ENCODE measurements at regions not wholly inside any gene's neighbourhood (a gene's known extent, or its start where the extent isn't known, plus 50 kb on each side); places are given as distances from the start of the nearest gene placed in this dataset.

- no peak for TF ChIP-seq POLR2AphosphoS5 (IDR thresholded peaks at IDR 0.05)
- no peak for TF ChIP-seq EP300 (IDR thresholded peaks at IDR 0.05)
- TF ChIP-seq CTCF (IDR thresholded peaks at IDR 0.05) = no peak
- no peak for TF ChIP-seq POLR2A (IDR thresholded peaks at IDR 0.05)
- H3K27me3 ChIP-seq = peaks cover 8% of the 10 kb centered on the region
- H3K4me3 ChIP-seq = no peak overlapping the region
- no peaks in the 10 kb centered on the region for H3K36me3 ChIP-seq
- H3K4me1 ChIP-seq = no peaks in the 10 kb centered on the region
- no peak overlapping the region for H3K27ac ChIP-seq
- ATAC-seq = no peak
- no peaks in the 10 kb centered on the region for H3K9me3 ChIP-seq
- WGBS, 2 donors (ENCODE audit: low coverage in 1 of 2) = 29 to 38% methylated on average over 6 to 7 of the region's 7 CpGs
Measured at GRCh38 chr18:67951137-67951536, 434.6 kb upstream of the DSEL start.

- 43 to 61% methylated on average over 3 of the region's 3 CpGs for WGBS, 2 donors (ENCODE audit: low coverage in 1 of 2)
- H3K36me3 ChIP-seq = no peaks in the 10 kb centered on the region
- no peaks in the 10 kb centered on the region for H3K9me3 ChIP-seq
- H3K4me1 ChIP-seq = no peaks in the 10 kb centered on the region
- no peaks in the 10 kb centered on the region for H3K27me3 ChIP-seq
- no peak overlapping the region for H3K27ac ChIP-seq
- no peak overlapping the region for H3K4me3 ChIP-seq
- ATAC-seq = no peak
- TF ChIP-seq EP300 (IDR thresholded peaks at IDR 0.05) (no peak), POLR2AphosphoS5 (IDR thresholded peaks at IDR 0.05) (no peak), POLR2A (IDR thresholded peaks at IDR 0.05) (no peak), CTCF (IDR thresholded peaks at IDR 0.05) (no peak)
Measured at GRCh38 chr18:67938660-67939059, 422.1 kb upstream of the DSEL start.

DNA sequence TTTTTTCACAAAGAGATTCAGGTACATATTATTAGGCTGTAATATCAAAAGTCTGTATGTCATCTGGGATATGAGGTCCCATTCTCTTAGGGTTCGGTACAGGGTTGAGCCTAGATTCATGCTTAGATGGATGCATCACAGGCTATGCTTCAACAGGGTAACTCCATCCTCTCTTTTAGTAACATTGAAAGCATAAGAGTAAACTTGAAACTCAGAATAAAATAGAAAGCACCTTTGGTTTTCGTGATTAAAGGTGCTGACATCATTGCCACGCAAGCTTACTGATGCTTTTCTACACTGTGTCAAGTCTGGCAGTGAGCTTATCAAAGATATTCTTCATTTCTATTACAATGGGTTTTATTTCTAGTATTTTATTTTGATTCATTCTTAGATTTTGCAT is 419.1 kb upstream of the DSEL start:
- H3K9me3 ChIP-seq = no peaks in the 10 kb centered on the region
- H3K36me3 ChIP-seq = no peaks in the 10 kb centered on the region
- no peak for TF ChIP-seq CTCF (IDR thresholded peaks at IDR 0.05)
- TF ChIP-seq EP300 (IDR thresholded peaks at IDR 0.05) = no peak
- TF ChIP-seq POLR2AphosphoS5 (IDR thresholded peaks at IDR 0.05) = no peak
- H3K27me3 ChIP-seq = no peaks in the 10 kb centered on the region
- no peak overlapping the region for H3K4me3 ChIP-seq
- no peaks in the 10 kb centered on the region for H3K4me1 ChIP-seq
- no peak for ATAC-seq
- H3K27ac ChIP-seq = no peak overlapping the region
- WGBS, 2 donors (ENCODE audit: low coverage in 1 of 2) = 84 to 90% methylated on average over 3 of the region's 3 CpGs

DNA sequence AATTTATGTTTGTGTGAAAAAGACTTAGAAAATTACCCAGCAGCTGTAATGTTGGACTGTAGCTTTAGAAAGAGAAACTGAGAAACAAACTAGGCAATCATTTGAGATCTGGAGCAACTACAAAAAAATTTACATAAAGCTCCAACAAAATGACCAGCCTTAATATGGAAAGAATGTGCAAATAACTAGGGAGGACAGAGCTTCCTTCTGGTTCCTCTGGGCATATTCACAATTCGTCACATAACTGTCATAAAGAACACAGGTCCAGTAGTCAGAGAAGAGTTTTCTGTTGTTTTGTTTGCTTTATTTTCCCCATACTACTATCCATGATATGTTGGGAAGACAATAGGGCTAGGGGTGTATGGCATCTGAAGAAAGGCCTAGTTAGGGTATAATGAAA is 416.8 kb upstream of the DSEL start:
- no peak overlapping the region for H3K4me3 ChIP-seq
- no peaks in the 10 kb centered on the region for H3K36me3 ChIP-seq
- TF ChIP-seq EP300 (IDR thresholded peaks at IDR 0.05) (no peak), POLR2AphosphoS5 (IDR thresholded peaks at IDR 0.05) (no peak), CTCF (IDR thresholded peaks at IDR 0.05) (no peak), POLR2A (IDR thresholded peaks at IDR 0.05) (no peak)
- ATAC-seq = no peak
- H3K27ac ChIP-seq = no peak overlapping the region
- no peaks in the 10 kb centered on the region for H3K27me3 ChIP-seq
- no peaks in the 10 kb centered on the region for H3K4me1 ChIP-seq
- H3K9me3 ChIP-seq = no peaks in the 10 kb centered on the region
- 73 to 82% methylated on average over 1 of the region's 1 CpG for WGBS, 2 donors (ENCODE audit: low coverage in 1 of 2)

- H3K36me3 ChIP-seq = no peaks in the 10 kb centered on the region
- H3K27me3 ChIP-seq = no peaks in the 10 kb centered on the region
- no peaks in the 10 kb centered on the region for H3K4me1 ChIP-seq
- no peak overlapping the region for H3K27ac ChIP-seq
- no peaks in the 10 kb centered on the region for H3K9me3 ChIP-seq
- ATAC-seq = no peak
- TF ChIP-seq EP300 (IDR thresholded peaks at IDR 0.05) = no peak
- no peak for TF ChIP-seq POLR2AphosphoS5 (IDR thresholded peaks at IDR 0.05)
- TF ChIP-seq CTCF (IDR thresholded peaks at IDR 0.05) = no peak
- no peak for TF ChIP-seq POLR2A (IDR thresholded peaks at IDR 0.05)
- 23 to 30% methylated on average over 2 of the region's 2 CpGs for WGBS, 2 donors (ENCODE audit: low coverage in 1 of 2)
- no peak overlapping the region for H3K4me3 ChIP-seq
Measured at GRCh38 chr18:67932271-67932670, 415.8 kb upstream of the DSEL start.
